Stimulated activated CD8-positive, alpha-beta memory T cell treated with anti-CD3 and anti-CD28 coated beads, Interleukin-15, amount 100 ng/mL, for 1 hour (primary cell): ENCODE measurements at regions not wholly inside any gene's neighbourhood (a gene's known extent, or its start where the extent isn't known, plus 50 kb on each side); places are given as distances from the start of the nearest gene placed in this dataset.
"Not testable (repeated sequence)": the region's sequence is repeated elsewhere in the genome, so short reads cannot be mapped to it uniquely, and the experiment has no call there.

Source experiments
- DNase-seq: peaks from one replicate; pipeline ENCODE4 v3.0.0-alpha.2; 2020; ENCODE audit warnings: low read depth

GRCh38 chr7:70846208-70846607, 285.7 kb upstream of the GALNT17 start:
- DNase-seq, result no peak

- DNase-seq, result no peak
These were observed 282.2 kb upstream of the GALNT17 start for GRCh38 chr7:70849580-70850235.

- DNase-seq, result no peak
These were observed 276.6 kb upstream of the GALNT17 start for GRCh38 chr7:70855373-70855772.

- DNase-seq, result peak; percentile 15
These were observed 274.9 kb upstream of the GALNT17 start for GRCh38 chr7:70856901-70857630.

GRCh38 chr7:70857793-70858545, 274.0 kb upstream of the GALNT17 start:
- no peak for DNase-seq

- no peak for DNase-seq
These were observed 264.4 kb upstream of the GALNT17 start for GRCh38 chr7:70867513-70867912.

GRCh38 chr7:70870349-70870748, 261.6 kb upstream of the GALNT17 start:
- DNase-seq, result no peak

- DNase-seq, result no peak
These were observed 259.8 kb upstream of the GALNT17 start for GRCh38 chr7:70872188-70872587.

- no peak for DNase-seq
These were observed 250.6 kb upstream of the GALNT17 start for GRCh38 chr7:70881167-70881847.

GRCh38 chr7:70883750-70884439, 248.0 kb upstream of the GALNT17 start:
- no peak for DNase-seq

- DNase-seq, result no peak
These were observed 247.5 kb upstream of the GALNT17 start for GRCh38 chr7:70884440-70884764.

GRCh38 chr7:70884809-70885208, 247.1 kb upstream of the GALNT17 start:
- no peak for DNase-seq

- no peak for DNase-seq
These were observed 245.4 kb upstream of the GALNT17 start for GRCh38 chr7:70886547-70886946.

GRCh38 chr7:70887186-70887585, 244.8 kb upstream of the GALNT17 start:
- DNase-seq, result no peak

GRCh38 chr7:70890147-70890969, 241.6 kb upstream of the GALNT17 start:
- DNase-seq, result no peak

- no peak for DNase-seq
These were observed 238.5 kb upstream of the GALNT17 start for GRCh38 chr7:70893422-70893821.

GRCh38 chr7:70893971-70894715, 237.8 kb upstream of the GALNT17 start:
- DNase-seq, result no peak

GRCh38 chr7:70894799-70895198, 237.1 kb upstream of the GALNT17 start:
- DNase-seq, result no peak

- DNase-seq, result not testable (repeated sequence)
These were observed 236.4 kb upstream of the GALNT17 start for GRCh38 chr7:70895337-70896200.
